NCI-H524 (cell line): ENCODE measurements at regions not wholly inside any gene's neighbourhood (a gene's known extent, or its start where the extent isn't known, plus 50 kb on each side); places are given as distances from the start of the nearest gene placed in this dataset.

Source experiments
- DNase-seq, 2 experiments: peaks; one replicate each; lab custom pipeline; 2025; lab: John Stamatoyannopoulos, UW

DNA sequence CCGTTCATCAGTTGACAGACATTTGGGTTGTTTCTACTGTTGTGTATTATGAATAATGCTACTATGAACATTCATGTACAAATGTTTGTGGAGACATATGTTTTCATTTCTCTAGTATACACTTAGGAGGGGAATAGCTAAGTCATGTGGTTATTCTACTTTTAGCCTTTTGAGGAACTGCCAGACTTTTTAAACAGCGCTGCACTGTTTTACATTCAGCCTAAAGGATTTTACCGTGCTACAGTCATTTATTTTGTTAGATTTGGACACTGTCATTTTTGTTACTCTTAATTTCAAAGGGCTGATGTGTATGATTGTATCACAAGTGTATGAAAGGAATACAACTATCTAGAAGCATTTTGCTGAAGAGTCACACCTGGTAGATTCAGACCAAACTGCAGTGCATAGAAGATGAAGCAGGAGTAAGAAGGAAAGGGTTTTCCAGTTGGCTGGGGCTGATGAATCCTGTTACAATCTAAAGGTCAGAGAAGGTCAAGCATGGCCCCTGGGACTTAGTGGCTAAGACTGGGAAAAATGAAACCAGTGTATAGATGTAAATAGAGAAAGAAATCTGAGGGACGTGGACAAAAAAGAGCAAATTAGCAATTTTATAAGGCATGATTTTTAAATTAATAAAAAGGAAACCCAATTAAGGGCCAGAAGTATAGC is 509.7 kb downstream of the PSAT1 start:
- no peak for DNase-seq

GRCh38 chr9:78807286-78807685 is 510.4 kb downstream of the PSAT1 start:
- no peak for DNase-seq

DNA sequence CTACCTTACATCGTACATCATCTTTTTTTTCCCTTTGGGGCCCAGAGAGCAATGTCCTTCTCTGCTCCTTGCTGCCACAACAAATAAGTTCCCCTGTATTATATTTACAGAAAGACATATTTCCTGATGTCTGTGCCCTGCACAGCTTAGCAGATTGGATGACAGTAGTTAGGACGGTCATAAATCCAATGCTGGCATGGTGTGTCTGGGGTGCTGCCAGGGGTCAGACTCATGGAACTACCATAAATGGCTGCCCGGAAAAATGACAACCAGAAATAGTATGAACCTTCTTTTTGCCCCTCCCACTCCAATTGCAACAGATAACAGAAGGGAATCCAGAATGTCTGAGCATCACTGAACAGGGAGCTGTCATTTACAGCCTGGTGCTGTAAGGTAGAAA is 511.1 kb downstream of the PSAT1 start:
- no peak for DNase-seq

GRCh38 chr9:78811622-78812276 is 514.8 kb downstream of the PSAT1 start:
- DNase-seq: no peak

- no peak for DNase-seq
Observed at GRCh38 chr9:78812665-78813064, 515.7 kb downstream of the PSAT1 start.

GRCh38 chr9:78813602-78814180 is 516.8 kb downstream of the PSAT1 start:
- DNase-seq: no peak

DNA sequence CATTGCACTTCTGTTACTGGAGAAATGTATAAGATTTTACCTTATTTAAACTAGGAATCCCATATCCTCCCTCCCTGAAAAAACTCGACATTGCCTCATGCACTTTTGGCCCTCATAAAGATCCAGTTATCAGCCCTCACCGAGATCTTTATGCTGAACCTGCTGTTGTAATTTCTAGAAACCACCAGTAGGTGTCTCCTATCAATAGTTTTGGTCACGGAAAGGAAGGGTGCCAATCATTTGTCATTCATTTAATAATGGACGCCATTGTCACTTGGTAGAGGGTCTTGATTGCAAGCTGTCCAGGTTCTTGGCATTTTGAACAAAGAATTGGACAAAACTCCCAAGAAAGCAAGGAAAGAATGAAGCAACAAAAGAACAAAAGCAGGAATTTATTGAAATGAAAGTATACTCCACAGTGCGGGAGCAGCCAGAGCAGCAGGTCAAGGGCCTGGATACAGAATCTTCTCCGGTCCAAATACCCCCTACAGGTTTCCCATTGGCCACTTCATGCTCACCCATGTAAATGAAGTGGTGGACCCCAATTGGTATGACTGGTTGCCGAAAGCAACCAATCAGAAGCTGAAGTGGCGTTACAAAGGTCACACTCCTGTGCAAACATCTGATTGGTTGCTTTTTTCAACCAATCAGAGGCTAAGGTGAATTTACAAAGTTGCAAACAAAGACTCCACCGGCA is 524.3 kb downstream of the PSAT1 start:
- DNase-seq: no peak

DNA sequence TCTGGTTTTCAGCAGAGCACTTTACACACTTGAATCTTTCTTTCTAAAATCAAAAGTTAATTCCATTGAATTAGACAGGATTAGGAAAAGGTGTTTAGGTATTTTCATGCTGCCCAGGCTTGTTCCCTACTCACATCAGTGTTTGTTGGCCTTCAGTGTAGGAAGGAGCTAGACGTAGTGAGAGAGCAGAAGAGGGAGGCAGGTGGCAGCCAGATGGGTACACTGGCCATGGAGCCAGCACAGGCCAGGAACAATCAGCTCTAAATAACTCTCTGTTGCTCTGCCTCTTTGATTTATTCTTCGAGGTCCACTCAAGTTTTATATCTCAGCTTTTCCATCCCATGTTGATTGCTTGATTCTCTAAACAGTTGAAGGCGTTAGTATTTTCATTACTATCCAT is 529.6 kb downstream of the PSAT1 start:
- peak in 1 of 2 experiments; percentile 18 for DNase-seq

- DNase-seq: no peak
Observed at GRCh38 chr9:78828521-78828920, 531.6 kb downstream of the PSAT1 start.

GRCh38 chr9:78830301-78830700 is 533.4 kb downstream of the PSAT1 start:
- no peak for DNase-seq

GRCh38 chr9:78831726-78832125 is 534.8 kb downstream of the PSAT1 start:
- no peak for DNase-seq

- DNase-seq: no peak
Observed at GRCh38 chr9:78835928-78836450, 539.1 kb downstream of the PSAT1 start.

DNA sequence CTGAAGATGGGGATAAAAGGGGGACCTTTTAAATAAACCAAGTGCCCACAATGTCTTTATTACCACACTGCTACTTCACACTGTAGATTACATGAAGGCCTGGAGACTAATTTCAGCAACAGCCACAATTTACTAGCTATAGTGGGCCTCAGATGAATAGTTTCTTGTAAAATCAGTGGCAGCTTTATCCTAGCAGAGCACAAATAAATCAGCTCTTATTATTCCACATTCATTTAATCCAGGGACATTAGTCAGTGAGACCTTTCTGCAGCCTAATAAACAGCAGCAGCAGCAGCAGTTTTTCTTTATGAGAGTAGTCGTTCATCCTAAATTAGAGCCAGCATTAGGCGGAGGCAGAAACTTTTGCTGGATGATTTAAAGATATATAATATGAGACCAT is 542.3 kb downstream of the PSAT1 start:
- no peak for DNase-seq

GRCh38 chr9:78848061-78848460 is 551.1 kb downstream of the PSAT1 start:
- DNase-seq: peak; percentile 56 to 74

DNA sequence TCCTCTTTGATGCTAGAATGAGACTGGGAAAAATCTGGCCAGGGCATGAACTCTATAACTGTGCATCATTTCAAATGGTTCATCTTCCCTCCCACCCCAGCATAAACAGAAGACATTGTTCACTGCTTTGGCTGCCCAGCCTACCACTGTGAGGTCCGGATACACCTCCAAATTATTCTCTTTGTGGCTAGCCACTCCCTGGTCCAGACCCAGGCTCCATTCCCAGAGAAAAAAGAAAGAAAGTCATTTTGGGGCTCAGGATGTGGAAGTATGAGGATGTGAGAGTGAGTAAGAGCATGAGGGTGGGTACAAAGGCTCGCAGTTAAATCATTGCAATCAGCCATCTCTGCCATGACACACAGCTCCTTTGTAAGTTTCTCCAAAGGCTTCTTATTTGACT is 559.2 kb downstream of the PSAT1 start:
- no peak for DNase-seq

GRCh38 chr9:78856781-78857180 is 559.9 kb downstream of the PSAT1 start:
- no peak for DNase-seq

DNA sequence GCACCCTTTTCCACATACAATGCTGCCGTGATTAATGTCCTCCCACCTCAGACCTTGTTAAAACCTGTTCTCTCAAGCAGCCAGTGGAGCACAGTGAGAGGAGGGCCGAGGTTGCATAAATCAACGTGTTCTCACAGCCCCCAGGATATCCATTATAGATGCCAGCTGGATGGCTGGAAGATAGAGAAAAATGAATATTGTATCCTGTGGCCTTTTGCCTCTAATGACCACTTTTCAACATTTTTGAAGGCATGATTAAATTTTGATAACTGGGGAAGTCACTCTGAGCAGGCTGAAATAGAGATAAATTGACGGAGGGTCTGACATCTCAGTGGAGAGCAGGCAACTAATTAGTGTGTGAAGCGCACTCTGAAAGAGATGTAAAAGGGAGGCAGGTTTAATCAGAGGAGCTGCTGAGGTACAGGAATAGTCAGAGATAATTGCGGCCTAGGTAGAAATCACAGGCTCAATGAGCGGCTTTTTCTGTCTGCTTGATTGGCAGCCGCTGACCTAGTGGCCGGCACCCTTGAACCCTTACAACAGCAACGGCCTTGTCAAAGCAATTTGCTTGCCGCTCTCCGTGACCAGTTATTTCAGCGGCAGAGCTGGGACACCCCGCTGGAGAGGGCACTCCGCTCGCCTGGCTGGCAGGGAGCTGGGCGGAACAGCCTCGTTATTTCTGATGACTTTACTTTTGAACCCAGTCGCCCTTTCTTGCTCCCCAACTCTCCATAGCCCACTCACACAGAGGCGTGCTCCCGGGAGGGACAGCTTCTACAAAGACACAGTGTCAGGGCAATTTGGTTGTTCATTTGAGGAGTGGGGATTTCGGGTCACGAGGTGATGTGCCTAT is 560.7 kb downstream of the PSAT1 start:
- DNase-seq: no peak

DNA sequence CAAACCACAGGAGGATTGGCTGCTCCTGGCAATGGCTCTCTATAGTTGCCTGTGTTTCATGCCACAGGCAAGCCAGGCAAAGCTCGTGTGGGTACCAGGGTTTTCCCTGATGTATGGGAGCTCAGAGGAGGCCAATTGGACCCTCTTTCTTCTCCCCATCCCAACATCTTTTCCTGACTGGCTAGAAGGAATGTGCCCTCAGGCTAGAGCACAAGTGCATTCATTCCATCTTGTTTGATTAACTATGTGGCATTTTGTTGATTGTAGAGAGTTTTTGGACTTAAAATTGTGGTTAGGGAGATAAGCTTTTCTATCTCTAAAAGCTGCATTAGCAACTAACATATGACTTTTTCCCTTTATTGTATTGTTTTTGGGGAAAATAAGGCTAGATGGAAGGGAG is 561.3 kb downstream of the PSAT1 start:
- DNase-seq: no peak

- DNase-seq: no peak
Observed at GRCh38 chr9:78860801-78861475, 564.0 kb downstream of the PSAT1 start.

DNA sequence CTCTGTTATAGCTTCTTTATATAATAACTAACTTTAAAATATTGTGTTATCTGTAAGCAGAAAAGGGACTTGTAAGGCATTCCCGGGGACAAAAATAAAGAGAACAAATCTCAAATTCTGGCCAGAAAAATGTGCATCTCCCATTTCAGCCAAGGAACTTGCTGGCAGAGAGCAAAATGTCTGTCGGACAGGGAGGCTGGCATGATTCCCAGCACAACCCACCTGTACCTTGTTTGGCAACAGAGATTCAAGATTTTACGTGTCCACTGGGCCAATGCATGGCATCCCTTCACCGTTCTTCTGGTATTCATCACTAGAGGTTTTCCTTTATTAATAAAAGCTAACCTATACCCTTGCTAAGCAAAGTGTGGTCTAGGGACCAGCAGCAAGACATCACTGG is 566.6 kb downstream of the PSAT1 start:
- no peak for DNase-seq

DNA sequence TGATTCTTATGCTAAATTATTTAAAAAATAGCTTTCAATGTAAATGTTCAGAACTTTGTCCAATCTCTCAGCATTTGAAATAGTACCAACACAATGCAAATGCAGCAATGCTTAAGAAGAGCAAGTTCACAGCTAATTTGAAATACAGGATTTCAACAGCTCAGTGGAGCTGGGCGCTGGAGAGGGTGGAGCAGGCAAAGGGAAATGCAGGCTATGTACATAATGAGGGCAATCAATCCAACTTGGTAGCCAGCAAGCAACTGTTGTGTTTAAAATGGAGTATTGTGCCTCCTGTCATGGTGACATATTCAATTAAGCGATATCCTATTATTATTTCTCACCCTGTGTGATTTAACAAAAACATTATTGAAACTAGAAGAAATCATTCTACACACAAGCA is 568.8 kb downstream of the PSAT1 start:
- no peak for DNase-seq
